ENCODE measurements at regions not wholly inside any gene's neighbourhood (a gene's known extent, or its start where the extent isn't known, plus 50 kb on each side); places are given as distances from the start of the nearest gene placed in this dataset.

- Histone ChIP-seq H3K36me3 (replicated peaks in 1 of 2; ENCODE audit: control extremely low read depth in 1 of 2, control insufficient read depth in 1 of 2, extremely low read depth in 1 of 2, insufficient read depth in 2 of 2, low read length in 1 of 2) (no peaks in the 10 kb centered on the region), H3K4me1 (ENCODE audit: control insufficient read depth in 2 of 2, insufficient read depth in 2 of 2, low read length in 2 of 2) (no peaks in the 10 kb centered on the region), H3K4me2 (replicated peaks; ENCODE audit: low read depth, low read length, poor library complexity, severe bottlenecking) (no peak overlapping the region), H3K9me3 (ENCODE audit: control extremely low read depth in 1 of 3, control insufficient read depth in 2 of 3, insufficient read depth in 1 of 3, low read length in 2 of 3) (no peaks in the 10 kb centered on the region), H3K27me3 (replicated peaks in 1 of 4; ENCODE audit: control extremely low read depth in 1 of 4, control insufficient read depth in 3 of 4, insufficient read depth in 4 of 4, low read length in 3 of 4) (peaks cover 0 to 2% (median 0%) of the 10 kb centered on the region in 4 experiments), H3K4me3 (ENCODE audit: control extremely low read depth in 1 of 5, extremely low read depth in 1 of 5, insufficient read depth in 1 of 5, low read depth in 2 of 5, low read length in 4 of 5) (no peak overlapping the region), H4K20me1 (ENCODE audit: control insufficient read depth, insufficient read depth, low read length, poor library complexity, severe bottlenecking) (no peaks in the 10 kb centered on the region), H3K79me2 (ENCODE audit: control insufficient read depth, insufficient read depth, low read length) (no peaks in the 10 kb centered on the region), H3K9ac (ENCODE audit: low read length) (no peak overlapping the region), H3K27ac (ENCODE audit: low read length in 2 of 2) (no peak overlapping the region), H2AFZ (ENCODE audit: insufficient read depth, low read depth, low read length, poor library complexity, severe bottlenecking) (no peak overlapping the region)
- H3K4me3 Mint-ChIP-seq = no peak overlapping the region
- no peaks in the 10 kb centered on the region for H3K4me1 Mint-ChIP-seq
- ChIA-PET POLR2A (no interaction called here), CTCF (no interaction called here)
- H3K9me3 Mint-ChIP-seq (ENCODE audit: insufficient read depth) = no peaks in the 10 kb centered on the region
- DNase-seq (no peak), ATAC-seq (ENCODE audit: low read depth) (no peak)
- intact Hi-C loops (cut with micrococcal nuclease) = no loop called here
- H3K27ac Mint-ChIP-seq = no peak overlapping the region
- H3K27me3 Mint-ChIP-seq = no peaks in the 10 kb centered on the region
- no CpG with 5 or more reads among the region's 1 CpG for WGBS (ENCODE audit: insufficient coverage)
- no peak for TF ChIP-seq EZH2 (IDR thresholded peaks at IDR 0.05; ENCODE audit: borderline replicate concordance, insufficient read depth, low read depth, low read length, poor library complexity, severe bottlenecking)
- no peak for TF ChIP-seq CTCF (IDR thresholded peaks at IDR 0.05)
Measured at GRCh38 chr5:23157169-23157568, 304.0 kb upstream of the CDH12 start.

GRCh38 chr5:23147625-23148024 lies 294.5 kb upstream of the CDH12 start:
- H3K4me2 ChIP-seq (replicated peaks; ENCODE audit: low read depth, low read length, poor library complexity, severe bottlenecking) = no peak overlapping the region
- no peak overlapping the region for H3K4me3 ChIP-seq (ENCODE audit: control extremely low read depth in 1 of 5, extremely low read depth in 1 of 5, insufficient read depth in 1 of 5, low read depth in 2 of 5, low read length in 4 of 5)
- H3K27me3 ChIP-seq (replicated peaks in 1 of 4; ENCODE audit: control extremely low read depth in 1 of 4, control insufficient read depth in 3 of 4, insufficient read depth in 4 of 4, low read length in 3 of 4) = no peaks in the 10 kb centered on the region
- H3K9me3 Mint-ChIP-seq (ENCODE audit: insufficient read depth) = peaks cover 2% of the 10 kb centered on the region
- no peak for DNase-seq
- no peaks in the 10 kb centered on the region for H3K79me2 ChIP-seq (ENCODE audit: control insufficient read depth, insufficient read depth, low read length)
- intact Hi-C loops (cut with micrococcal nuclease) = no loop called here
- H2AFZ ChIP-seq (ENCODE audit: insufficient read depth, low read depth, low read length, poor library complexity, severe bottlenecking) = no peak overlapping the region
- ATAC-seq (ENCODE audit: low read depth) = no peak
- no peak overlapping the region for H3K27ac ChIP-seq (ENCODE audit: low read length in 2 of 2)
- H3K9me3 ChIP-seq (ENCODE audit: control extremely low read depth in 1 of 3, control insufficient read depth in 2 of 3, insufficient read depth in 1 of 3, low read length in 2 of 3) = peaks cover 0 to 11% (median 0%) of the 10 kb centered on the region in 3 donors
- H3K4me1 Mint-ChIP-seq = no peaks in the 10 kb centered on the region
- POLR2A ChIA-PET = no interaction called here
- CTCF ChIA-PET = no interaction called here
- no peaks in the 10 kb centered on the region for H3K4me1 ChIP-seq (ENCODE audit: control insufficient read depth in 2 of 2, insufficient read depth in 2 of 2, low read length in 2 of 2)
- H3K4me3 Mint-ChIP-seq = no peak overlapping the region
- WGBS (ENCODE audit: insufficient coverage) = no CpG with 5 or more reads among the region's 5 CpGs
- no peak overlapping the region for H3K9ac ChIP-seq (ENCODE audit: low read length)
- H3K27me3 Mint-ChIP-seq = no peaks in the 10 kb centered on the region
- TF ChIP-seq CTCF (IDR thresholded peaks at IDR 0.05) (no peak), EZH2 (IDR thresholded peaks at IDR 0.05; ENCODE audit: borderline replicate concordance, insufficient read depth, low read depth, low read length, poor library complexity, severe bottlenecking) (no peak)
- no peaks in the 10 kb centered on the region for H4K20me1 ChIP-seq (ENCODE audit: control insufficient read depth, insufficient read depth, low read length, poor library complexity, severe bottlenecking)
- no peaks in the 10 kb centered on the region for H3K36me3 ChIP-seq (replicated peaks in 1 of 2; ENCODE audit: control extremely low read depth in 1 of 2, control insufficient read depth in 1 of 2, extremely low read depth in 1 of 2, insufficient read depth in 2 of 2, low read length in 1 of 2)
- H3K27ac Mint-ChIP-seq = no peak overlapping the region
